ENCODE measurements at regions not wholly inside any gene's neighbourhood (a gene's known extent, or its start where the extent isn't known, plus 50 kb on each side); places are given as distances from the start of the nearest gene placed in this dataset.

- DNase-seq, result no peak
These were observed 237.4 kb upstream of the PIK3R1 start for GRCh38 chr5:67978171-67978570.

- no peak for DNase-seq
These were observed 238.5 kb upstream of the PIK3R1 start for GRCh38 chr5:67976891-67977601.

GRCh38 chr5:67976181-67976580, 239.4 kb upstream of the PIK3R1 start:
- DNase-seq, result no peak

GRCh38 chr5:67974471-67974870, 241.1 kb upstream of the PIK3R1 start:
- DNase-seq, result no peak

GRCh38 chr5:67974054-67974453, 241.5 kb upstream of the PIK3R1 start:
- DNase-seq, result no peak

- DNase-seq, result no peak
These were observed 243.4 kb upstream of the PIK3R1 start for GRCh38 chr5:67971971-67972821.

- DNase-seq, result no peak
These were observed 244.2 kb upstream of the PIK3R1 start for GRCh38 chr5:67971223-67971830.

- no peak for DNase-seq
These were observed 245.9 kb upstream of the PIK3R1 start for GRCh38 chr5:67969631-67970030.

- DNase-seq, result no peak
These were observed 246.4 kb upstream of the PIK3R1 start for GRCh38 chr5:67969176-67969575.

GRCh38 chr5:67966712-67967111, 248.8 kb upstream of the PIK3R1 start:
- no peak for DNase-seq

GRCh38 chr5:67964619-67965018, 250.9 kb upstream of the PIK3R1 start:
- no peak for DNase-seq

GRCh38 chr5:67963789-67964519, 251.6 kb upstream of the PIK3R1 start:
- DNase-seq, result no peak

- peak; percentile 35 for DNase-seq
These were observed 254.6 kb upstream of the PIK3R1 start for GRCh38 chr5:67960939-67961338.

GRCh38 chr5:67957374-67957773, 258.2 kb upstream of the PIK3R1 start:
- no peak for DNase-seq

- no peak for DNase-seq
These were observed 261.2 kb upstream of the PIK3R1 start for GRCh38 chr5:67954351-67954750.

GRCh38 chr5:67942421-67942820, 273.1 kb upstream of the PIK3R1 start:
- DNase-seq, result no peak

GRCh38 chr5:67941614-67942401, 273.7 kb upstream of the PIK3R1 start:
- no peak for DNase-seq

- DNase-seq, result no peak
These were observed 279.5 kb upstream of the PIK3R1 start for GRCh38 chr5:67935908-67936566.

- no peak for DNase-seq
These were observed 280.6 kb upstream of the PIK3R1 start for GRCh38 chr5:67934976-67935375.

- peak; percentile 32 for DNase-seq
These were observed 290.0 kb upstream of the PIK3R1 start for GRCh38 chr5:67925511-67925910.

GRCh38 chr5:67921004-67921601, 294.5 kb upstream of the PIK3R1 start:
- no peak for DNase-seq
